ENCODE measurements at regions not wholly inside any gene's neighbourhood (a gene's known extent, or its start where the extent isn't known, plus 50 kb on each side); places are given as distances from the start of the nearest gene placed in this dataset.

GRCh38 chr17:63381101-63381729 lies 64.9 kb downstream of the CYB561 start:
- no peak for TF ChIP-seq CTCF (IDR thresholded peaks at IDR 0.05)
- Mint-ChIP-seq H3K4me1 (ENCODE audit: low read depth) (peaks cover 57% of the 10 kb centered on the region), H3K27me3 (ENCODE audit: insufficient read depth) (peaks cover 1% of the 10 kb centered on the region), H3K9me3 (peaks cover 16% of the 10 kb centered on the region), H3K4me3 (no peak overlapping the region), H3K36me3 (ENCODE audit: low read depth) (peaks cover 44% of the 10 kb centered on the region), H3K27ac (peak overlapping the region; percentile 72)
- peak; percentile 65 for DNase-seq

- DNase-seq = peak; percentile 18
- Mint-ChIP-seq H3K27me3 (ENCODE audit: insufficient read depth) (no peaks in the 10 kb centered on the region; the same call in 1 of the 2 replicates), H3K27ac (peak overlapping the region; percentile 72), H3K36me3 (ENCODE audit: low read depth) (peaks cover 38% of the 10 kb centered on the region), H3K4me3 (peak overlapping the region; percentile 47), H3K9me3 (peaks cover 9% of the 10 kb centered on the region), H3K4me1 (ENCODE audit: low read depth) (peaks cover 57% of the 10 kb centered on the region)
- no peak for TF ChIP-seq CTCF (IDR thresholded peaks at IDR 0.05)
Observed at GRCh38 chr17:63382136-63382535, 64.0 kb downstream of the CYB561 start.

All from HFFc6 (cell line).